ENCODE measurements at regions not wholly inside any gene's neighbourhood (a gene's known extent, or its start where the extent isn't known, plus 50 kb on each side); places are given as distances from the start of the nearest gene placed in this dataset.
"Not testable (repeated sequence)": the region's sequence is repeated elsewhere in the genome, so short reads cannot be mapped to it uniquely, and the experiment has no call there.

DNA sequence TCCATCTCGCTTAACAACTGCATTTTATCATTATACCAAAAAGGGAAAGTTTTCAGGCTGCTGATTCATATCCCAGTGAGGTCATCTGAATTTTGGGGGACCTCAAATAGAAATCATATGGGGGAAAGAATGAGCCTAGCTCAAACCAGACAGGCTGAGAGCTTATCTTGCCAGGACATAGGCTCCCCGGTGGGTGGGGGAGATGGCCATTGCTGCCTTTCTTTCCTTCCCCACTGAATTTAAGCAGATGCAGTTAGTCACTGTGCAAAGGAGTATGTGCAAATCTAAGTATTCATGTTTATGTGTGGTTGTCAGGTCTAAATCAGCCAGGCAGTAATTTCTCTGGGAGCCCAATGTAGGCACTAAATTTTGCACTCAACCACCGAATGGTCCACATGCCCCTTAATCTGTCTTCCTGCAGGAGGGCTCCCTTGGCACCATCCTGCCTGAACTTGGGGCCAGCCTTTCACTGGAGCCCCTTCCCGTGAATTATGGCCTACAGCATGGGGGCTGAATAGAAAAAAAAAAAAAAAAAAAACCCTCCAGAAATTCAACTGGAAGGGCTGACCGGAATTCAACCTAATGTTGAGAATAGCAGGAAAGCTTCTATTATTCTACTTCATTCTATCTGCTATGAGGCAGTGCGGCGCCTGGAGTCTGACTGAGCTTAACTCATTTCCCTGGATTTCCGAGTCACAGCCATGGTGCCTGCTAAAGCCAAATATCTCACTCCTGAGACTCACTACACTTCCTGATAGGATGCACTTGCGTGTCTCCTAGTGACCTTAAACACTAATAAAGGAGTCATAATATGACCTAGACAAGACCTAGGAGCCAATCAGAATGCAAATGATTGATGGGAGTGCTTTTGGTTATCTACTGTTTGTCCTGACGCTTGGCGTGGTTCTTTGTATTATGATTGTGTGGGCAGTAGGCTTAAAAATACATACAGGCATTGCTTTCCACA lies 161.5 kb upstream of the HEY2 start:
- intact Hi-C loops (cut with micrococcal nuclease): no loop called here

DNA sequence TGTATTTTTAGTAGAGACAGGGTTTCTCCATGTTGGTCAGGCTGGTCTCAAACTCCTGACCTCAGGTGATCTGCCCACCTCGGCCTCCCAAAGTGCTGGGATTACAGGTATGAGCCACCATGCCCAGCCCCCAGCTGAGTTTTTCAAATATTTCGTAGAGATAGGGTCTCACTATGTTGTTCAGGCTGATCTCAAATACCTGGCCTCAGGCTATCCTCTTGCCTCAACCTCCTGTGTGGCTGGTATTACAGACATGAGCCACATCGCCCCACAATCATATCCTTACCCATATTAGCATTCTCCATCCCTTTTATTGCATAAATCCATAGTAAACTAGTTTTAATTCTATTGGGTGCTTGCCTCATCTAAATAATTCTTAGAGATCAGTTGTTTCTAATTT lies 157.6 kb upstream of the HEY2 start:
- intact Hi-C loops (cut with micrococcal nuclease): not testable (repeated sequence)

DNA sequence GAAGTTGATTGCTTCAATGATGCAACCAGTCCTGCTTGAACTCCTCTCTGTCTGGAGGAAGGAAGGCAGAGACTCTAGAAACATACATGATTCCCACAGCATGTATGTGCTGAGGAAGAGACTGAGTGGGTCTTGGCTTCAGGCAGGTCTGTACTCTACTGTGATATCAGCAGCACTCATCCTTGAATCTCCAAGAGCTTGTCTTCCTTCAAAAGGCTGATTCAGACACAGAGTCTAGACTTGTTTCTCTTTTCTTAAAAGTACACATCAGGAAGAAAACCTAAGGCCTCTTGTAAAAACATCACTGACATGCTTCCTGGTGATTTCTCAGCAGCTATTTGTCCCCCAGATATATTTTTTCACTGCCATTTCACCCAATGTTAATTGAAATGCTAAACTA lies 155.7 kb upstream of the HEY2 start:
- intact Hi-C loops (cut with micrococcal nuclease): no loop called here

DNA sequence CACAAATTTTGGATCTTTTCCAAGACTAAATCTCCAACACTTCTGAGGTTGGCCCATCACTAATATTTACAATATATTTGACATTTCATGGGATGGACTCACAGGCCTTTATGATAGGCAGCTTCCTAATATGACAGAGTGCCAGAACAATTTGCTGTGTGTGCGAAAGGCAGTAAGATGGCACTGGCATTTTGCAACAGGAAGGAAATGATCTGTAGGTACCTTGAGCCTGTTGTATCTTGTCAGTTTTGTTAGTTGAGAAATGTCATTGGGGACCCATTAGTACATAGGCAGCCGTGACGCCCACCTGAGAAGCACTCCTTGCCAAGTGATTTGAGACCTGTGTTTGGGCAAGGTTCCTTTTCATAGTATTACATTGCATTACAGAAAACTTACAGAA lies 153.4 kb upstream of the HEY2 start:
- intact Hi-C loops (cut with micrococcal nuclease): no loop called here

DNA sequence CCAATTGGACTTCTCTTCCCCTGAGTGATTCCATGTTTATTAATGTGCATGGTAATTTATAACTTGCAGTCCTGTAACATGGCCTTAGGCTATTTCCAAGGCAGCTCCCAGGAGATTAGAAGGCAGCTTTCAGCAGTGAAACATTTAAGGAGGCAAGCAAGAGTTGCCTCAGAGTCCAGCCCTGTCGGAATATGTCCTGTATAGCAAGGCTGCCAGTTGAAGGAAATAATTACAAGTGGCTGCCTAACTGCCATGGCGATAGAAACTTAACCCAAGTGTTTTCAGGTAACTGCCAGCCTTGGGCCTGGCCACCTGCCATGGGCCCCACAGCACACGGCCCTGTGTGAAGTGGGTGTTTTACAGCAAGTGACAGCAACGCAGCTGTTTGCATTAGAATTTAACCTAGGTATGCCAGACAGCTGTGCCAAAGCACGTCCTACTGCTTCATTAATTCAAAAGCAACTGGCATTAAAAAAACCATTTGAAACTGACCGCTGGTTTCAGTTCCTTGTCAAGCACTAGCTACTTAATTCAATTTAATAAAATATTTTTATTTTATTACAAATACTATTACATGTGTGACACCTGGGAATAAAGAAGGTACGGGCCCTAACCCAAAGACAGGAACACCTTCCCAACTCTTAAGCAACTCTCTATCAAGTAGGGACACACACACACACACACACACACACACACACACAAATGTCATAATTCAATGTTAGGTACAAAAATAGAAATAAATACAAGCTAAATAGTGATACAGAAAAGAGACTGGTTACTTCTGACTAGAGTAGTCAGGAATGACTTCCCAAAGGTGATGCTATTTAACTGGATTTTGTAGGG lies 151.8 kb upstream of the HEY2 start:
- intact Hi-C loops (cut with micrococcal nuclease): no loop called here

DNA sequence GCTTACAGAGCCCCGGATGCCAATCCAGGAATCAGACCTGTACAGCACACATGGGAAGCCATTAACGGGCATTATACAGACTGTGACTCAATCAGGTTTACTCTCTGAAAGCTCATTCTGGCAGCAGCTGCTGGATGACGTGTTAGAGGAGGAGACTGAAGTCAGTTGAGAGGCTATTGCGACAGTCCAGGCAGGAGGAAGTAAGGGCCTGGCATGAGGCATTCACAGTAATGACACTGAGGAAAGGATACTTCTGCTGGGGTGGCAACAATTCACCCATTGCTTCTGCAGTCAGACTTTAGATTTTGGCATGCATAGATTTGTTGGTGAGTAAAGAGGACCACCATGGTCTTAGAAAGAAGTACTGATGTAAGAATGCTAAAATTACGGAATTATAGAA lies 151.0 kb upstream of the HEY2 start:
- intact Hi-C loops (cut with micrococcal nuclease): no loop called here

DNA sequence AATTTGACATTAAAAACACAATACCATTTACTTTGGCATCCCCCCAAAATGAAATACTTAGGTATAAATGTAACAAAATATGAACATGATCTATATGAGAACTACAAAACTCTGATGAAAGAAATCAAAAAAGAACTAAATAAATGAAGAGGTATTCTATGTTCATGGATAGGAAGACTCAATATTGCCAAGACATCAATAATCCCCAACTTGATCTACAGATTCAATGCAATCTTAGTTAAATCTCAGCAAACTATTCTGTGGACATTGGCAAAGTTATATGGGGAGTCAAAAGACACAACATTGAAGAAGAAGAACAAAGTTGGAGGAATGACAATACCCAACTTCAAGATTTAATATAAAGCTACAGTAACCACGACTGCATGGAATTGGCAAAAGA lies 145.2 kb upstream of the HEY2 start:
- intact Hi-C loops (cut with micrococcal nuclease): no loop called here

DNA sequence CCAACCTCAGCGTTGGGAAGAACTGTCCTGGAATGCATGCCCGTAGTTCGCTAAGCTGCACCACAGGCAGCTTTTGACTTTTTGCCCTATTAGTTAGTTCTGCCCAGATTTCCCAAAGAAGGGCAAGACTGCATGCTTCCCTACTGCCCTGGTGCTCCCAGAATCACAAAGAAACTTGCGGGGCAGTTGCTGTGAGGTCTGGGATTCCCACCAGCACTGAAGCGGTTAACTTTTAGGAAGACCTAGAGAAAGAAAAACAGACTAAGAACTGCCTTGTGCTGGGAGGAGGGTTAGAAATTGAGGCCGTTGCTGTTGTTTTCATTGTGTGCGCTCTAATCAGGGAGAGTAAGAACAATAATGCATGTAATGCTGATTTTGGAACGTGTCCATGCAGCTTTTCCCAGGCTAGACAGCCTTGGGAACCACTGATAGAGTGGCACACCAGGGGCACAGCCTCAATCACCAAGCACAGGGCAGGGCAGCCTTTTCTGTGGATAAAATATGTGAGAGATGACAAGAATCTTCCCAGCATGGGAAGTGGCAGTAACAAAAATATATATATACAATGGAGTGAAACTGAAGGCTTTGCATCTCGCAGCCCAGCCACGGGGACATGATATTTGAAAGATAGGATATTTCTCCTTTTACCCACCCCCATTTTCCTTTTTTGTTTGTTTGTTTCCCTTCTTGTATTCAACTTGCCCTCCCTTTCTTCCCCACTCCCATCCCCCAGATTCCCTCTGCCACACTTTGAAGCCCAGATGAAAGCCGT lies 137.7 kb upstream of the HEY2 start:
- intact Hi-C loops (cut with micrococcal nuclease): no loop called here

DNA sequence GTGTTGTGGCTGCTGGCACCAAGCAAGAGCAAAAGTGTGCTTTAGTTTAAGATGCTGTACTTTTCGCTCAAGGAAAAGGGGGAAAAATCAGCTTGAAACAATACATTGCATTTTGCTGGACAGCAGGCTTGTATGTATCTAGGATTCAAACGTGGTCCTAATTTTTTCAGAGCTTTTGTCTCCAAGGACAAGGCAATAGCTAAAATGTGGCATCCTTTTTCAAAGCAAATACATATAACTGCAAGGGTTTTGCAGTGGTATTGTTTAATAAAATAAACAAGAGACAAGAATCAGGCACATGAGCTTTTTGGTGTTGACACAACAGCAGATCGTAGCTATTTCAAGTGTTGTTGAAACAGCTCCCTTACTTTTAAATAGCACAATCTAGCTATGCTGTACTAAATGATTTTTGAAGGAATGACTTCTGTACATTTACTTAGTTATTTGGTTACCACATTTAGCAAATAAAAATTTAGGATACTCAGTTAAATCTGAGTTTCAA lies 137.0 kb upstream of the HEY2 start:
- intact Hi-C loops (cut with micrococcal nuclease): no loop called here

DNA sequence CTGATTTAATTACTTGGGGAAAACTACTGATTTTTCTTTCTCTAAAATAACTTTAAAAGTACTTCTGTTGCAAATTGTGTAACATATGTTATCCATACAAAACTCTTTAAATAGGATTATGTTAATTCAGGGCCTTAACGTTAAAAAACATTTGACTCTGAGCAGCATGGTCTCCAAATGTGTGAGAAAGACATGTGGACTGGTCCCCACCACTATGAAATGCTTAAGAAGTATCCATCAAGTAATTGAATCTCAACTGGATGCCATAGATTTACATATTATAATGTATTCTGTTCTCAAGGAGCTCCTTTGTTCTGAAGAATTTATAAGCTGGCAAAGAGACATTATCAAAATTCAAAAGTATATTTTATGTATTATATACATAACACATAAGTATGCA lies 130.8 kb upstream of the HEY2 start:
- intact Hi-C loops (cut with micrococcal nuclease): no loop called here

DNA sequence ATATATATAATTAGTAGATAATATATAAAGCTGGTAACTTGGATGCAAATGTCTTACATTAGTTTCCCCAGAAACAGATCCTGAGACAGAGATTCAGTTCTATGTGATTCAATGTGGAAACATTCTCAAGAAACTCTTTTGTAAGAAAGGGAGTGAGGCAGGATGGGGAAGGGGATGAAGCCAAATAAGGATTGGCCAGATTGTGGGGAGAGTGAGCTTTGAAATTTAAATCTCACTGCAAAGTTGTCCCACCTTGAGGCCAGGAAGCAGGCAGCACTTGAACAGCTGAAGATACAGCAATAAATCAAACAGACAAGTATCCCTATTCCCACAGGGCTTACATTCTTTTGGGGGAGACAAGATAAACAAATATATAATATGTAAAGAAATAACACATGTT lies 126.3 kb upstream of the HEY2 start:
- intact Hi-C loops (cut with micrococcal nuclease): no loop called here

DNA sequence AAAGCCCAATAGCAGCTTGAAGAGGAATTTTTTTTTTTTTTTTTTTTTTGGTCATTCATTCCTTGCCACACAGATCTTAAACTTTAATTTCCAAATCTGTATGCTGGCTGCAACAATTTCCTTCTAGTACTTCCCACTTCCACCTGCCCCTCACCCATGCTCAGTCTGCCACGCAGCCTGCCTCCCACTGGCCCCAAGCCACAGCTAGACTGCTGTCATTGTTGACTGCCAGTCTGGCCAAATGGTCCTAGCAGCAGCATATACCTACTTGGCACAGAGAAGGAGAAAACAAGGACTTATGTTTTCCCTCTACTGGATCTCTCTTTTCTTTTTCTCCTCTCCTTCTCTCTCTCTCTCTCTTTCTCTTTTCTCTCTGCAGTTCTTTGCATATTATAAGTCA lies 118.3 kb upstream of the HEY2 start:
- intact Hi-C loops (cut with micrococcal nuclease): no loop called here

DNA sequence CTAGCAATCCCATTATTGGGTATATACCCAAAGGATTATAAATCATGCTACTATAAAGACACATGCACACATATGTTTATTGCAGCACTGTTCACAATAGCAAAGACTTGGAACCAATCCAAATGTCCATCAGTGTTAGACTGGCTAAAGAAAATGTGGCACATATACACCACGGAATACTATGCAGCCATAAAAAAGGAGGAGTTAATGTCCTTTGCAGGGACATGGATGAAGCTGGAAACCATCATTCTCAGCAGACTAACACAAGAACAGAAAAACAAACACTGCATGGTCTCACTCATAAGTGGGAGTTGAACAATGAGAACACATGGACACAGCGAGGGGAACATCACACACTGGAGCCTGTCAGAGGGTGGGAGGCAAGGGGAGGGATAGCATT lies 113.4 kb upstream of the HEY2 start:
- intact Hi-C loops (cut with micrococcal nuclease): not testable (repeated sequence)

DNA sequence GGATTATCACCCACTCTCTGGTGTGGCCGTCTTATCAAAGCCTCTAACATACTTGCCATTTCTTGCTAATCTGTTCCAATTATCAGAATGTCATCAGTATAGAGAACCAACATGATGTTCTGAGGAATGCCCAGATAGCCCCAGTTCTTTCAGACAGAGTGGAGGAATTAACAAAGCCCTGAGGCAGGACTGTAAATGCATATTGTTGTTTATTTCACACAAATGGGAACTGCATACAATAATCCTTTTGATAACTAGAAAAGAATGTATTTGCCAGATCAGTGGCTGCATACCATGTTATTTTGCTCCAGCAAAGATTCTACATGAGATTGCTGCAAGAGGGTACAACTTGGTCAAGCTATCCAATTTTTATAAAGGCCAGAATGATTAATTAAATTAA lies 112.8 kb upstream of the HEY2 start:
- intact Hi-C loops (cut with micrococcal nuclease): no loop called here

DNA sequence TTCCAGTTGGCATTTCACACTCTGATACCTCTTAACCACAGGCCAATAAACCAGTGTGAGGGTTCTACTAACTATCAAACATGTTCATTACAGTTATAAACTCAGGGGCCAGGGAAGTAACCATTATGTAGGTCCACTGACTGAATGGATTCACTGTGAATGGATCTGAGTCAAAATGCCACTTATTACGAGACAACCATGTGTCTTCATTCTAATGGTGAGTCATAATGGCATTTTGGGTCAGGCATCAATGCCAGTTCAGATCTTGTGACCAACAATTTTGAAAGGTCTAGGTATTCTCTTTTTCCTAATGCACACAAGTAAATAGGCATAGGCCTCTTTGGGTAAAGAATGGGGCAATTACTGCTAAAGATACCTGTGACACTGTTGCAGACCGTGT lies 112.2 kb upstream of the HEY2 start:
- intact Hi-C loops (cut with micrococcal nuclease): no loop called here

DNA sequence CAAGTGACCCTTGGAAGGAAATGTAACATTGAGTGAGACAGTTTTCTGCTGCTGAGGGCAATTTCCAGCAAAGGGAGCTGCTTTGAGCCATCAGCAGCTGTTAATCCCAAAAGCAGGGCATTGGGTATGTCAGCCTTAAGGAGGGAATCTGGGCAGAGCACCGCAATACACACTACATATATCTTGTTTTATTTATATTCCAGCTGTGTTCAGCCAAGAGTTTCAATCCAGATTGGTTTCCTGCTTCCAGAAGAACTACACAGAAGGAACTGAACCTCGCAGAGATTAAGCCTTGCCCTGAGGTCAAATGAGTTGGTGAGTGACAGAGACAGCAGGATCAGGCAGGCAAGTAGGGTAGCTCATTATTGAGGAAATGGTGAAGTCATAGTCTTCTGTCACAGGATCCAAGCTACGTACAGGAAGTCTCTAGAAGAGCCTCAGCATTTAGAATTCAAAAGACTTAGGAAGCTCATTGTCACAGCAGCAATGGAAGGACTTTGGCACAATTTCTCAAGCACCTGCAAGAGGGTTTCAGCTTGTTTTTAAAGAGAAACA lies 109.9 kb upstream of the HEY2 start:
- intact Hi-C loops (cut with micrococcal nuclease): loop anchor here (5.0 kb wide), 1 partner anchor 338 kb away; no protein-coding TSS in a partner anchor

DNA sequence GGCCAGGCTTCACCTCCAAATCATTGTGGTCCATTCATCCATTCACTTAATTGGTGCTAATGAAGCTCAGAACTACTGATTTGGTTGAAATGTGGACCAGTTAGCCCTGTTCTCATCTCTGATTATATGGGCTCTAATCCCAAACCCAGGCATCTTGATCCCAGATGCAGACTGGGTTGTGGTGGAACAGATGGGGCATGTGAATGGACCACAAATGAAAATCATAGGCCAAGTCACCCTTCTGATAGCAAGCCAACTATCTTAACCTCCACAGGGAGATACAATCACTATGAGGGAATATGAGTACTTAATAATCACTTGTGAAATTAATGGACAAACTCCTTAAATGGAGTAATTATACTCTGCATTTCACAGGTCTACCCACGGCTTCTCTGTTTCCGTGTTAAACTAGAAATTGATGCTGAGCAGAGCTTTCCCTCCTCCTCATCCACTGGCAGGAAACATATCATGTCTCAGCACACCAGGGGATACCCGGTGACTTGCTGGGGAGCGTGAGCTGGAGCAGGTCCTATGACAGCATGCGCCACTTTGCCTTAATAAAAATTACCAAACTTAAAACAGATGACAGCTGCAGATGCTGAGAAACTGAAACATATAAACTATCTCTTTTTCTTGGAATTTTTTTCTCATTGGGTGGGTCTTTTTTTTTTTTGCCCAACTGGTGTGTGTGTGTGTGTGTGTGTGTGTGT lies 108.8 kb upstream of the HEY2 start:
- intact Hi-C loops (cut with micrococcal nuclease): loop anchor here (5.0 kb wide), 1 partner anchor 337 kb away; no protein-coding TSS in a partner anchor

DNA sequence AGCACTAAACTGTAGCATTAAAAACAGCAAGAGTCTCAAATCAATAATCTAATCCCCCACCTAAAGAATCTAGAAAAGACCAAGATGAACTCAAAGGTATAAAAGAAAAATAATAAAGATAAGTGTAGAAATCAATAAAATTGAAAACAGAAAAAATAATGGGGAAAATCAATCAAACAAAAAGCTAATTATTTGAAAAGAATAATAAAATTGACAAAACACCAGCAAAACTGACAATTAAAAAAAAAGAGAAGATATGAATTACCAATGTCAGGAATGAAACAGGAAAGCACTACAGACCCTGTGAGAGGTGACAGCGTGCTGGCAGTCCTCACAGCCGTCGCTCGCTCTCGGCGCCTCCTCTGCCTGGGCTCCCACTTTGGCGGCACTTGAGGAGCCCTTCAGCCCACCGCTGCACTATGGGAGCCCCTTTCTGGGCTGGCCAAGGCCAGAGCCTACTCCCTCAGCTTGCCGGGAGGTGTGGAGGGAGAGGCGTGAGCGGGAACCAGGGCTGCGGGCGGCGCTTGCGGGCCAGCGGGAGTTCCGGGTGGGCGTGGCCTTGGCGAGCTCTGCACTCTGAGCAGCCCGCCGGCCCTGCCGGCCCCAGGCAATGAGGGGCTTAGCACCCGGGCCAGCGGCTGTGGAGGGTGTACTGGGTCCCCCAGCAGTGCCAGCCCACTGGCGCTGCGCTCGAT lies 105.3 kb upstream of the HEY2 start:
- intact Hi-C loops (cut with micrococcal nuclease): loop anchor here (5.0 kb wide), 1 partner anchor 333 kb away; no protein-coding TSS in a partner anchor

DNA sequence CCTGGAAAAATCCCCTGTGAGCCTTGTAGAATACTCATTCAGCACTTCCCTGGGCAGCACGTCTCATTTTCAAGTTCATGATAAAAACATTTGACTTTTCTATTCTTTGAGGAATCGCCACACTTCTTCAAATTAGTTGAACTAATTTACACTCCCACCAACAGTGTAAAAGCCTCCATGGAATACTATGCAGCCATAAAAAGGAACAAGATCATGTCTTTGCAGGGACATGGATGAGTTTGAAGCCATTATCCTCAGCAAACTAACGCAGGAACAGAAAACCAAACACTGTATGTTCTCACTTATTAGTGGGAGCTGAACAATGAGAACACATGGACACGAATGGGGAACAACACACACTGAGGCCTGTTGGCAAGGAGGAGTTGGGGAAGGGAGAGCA lies 102.0 kb upstream of the HEY2 start:
- intact Hi-C loops (cut with micrococcal nuclease): no loop called here

DNA sequence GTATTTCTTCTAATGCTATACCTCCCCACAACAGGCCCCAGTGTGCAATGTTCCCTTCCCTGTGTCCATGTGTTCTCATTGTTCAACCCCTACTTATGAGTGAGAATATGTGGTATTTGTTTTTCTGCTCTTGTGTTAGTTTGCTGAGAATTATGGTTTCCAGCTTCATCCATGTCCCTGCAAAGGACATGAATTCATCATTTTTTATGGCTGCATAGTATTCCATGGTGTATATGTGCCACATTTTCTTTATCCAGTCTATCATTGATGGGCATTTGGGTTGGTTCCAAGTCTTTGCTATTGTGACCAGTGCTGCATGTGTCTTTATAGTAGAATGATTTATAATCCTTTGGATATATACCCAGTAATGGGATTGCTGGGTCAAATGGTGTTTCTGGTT lies 95.7 kb upstream of the HEY2 start:
- intact Hi-C loops (cut with micrococcal nuclease): not testable (repeated sequence)
